Karpas-422 (cell line): ENCODE measurements at regions not wholly inside any gene's neighbourhood (a gene's known extent, or its start where the extent isn't known, plus 50 kb on each side); places are given as distances from the start of the nearest gene placed in this dataset.

Source experiments
- DNase-seq: peaks from one replicate; pipeline ENCODE4 v3.0.0-alpha.2; 2015
- H2AFZ ChIP-seq: fragments of 200-600 bp; sonication (generic); 2 replicates; pipeline ENCODE4 v1.6.1; 2014; ENCODE audit warnings: antibody characterized with exemption, low read length, mixed read lengths
- H3K27ac ChIP-seq: fragments of 200-600 bp; sonication (generic); 2 replicates; pipeline ENCODE4 v1.5.1; 2014; ENCODE audit warnings: mild to moderate bottlenecking, low read length, moderate library complexity
- H3K27me3 ChIP-seq: fragments of 200-600 bp; sonication (generic); 2 replicates; pipeline ENCODE4 v1.6.1; 2014; ENCODE audit warnings: low read length, mixed read lengths
- H3K36me3 ChIP-seq: fragments of 200-600 bp; sonication (generic); 2 replicates; pipeline ENCODE4 v1.6.1; 2014; ENCODE audit warnings: low read length, mixed read lengths; ENCODE audit not compliant: insufficient read depth
- H3K4me1 ChIP-seq: fragments of 200-600 bp; sonication (generic); 2 replicates; pipeline ENCODE4 v1.6.1; 2014; ENCODE audit warnings: mild to moderate bottlenecking, low read length, mixed read lengths
- H3K4me2 ChIP-seq: fragments of 200-600 bp; sonication (generic); 2 replicates; pipeline ENCODE4 v1.6.1; 2014; ENCODE audit warnings: low read length, low read depth, mild to moderate bottlenecking; ENCODE audit not compliant: poor library complexity, severe bottlenecking
- H3K4me3 ChIP-seq: fragments of 200-600 bp; sonication (generic); 2 replicates; pipeline ENCODE4 v1.5.1; 2014; ENCODE audit warnings: mild to moderate bottlenecking, antibody characterized with exemption, low read length, mixed read lengths
- H3K79me2 ChIP-seq: fragments of 200-600 bp; sonication (generic); 2 replicates; pipeline ENCODE4 v1.6.1; 2014; ENCODE audit warnings: mild to moderate bottlenecking, low read length, mixed read lengths
- H3K9ac ChIP-seq: fragments of 200-600 bp; sonication (generic); 2 replicates; pipeline ENCODE4 v1.6.0; 2014; ENCODE audit warnings: low read length
- H3K9me2 ChIP-seq: fragments of 200-600 bp; sonication (generic), shearing (Covaris generic); replicated peaks from 2 replicates; pipeline ENCODE4 v1.6.0; 2014; ENCODE audit warnings: mild to moderate bottlenecking, low read length, moderate library complexity; ENCODE audit not compliant: insufficient read depth
- H3K9me3 ChIP-seq: fragments of 300-700, 200-600 bp; sonication (generic); 2 replicates; pipeline ENCODE4 v1.6.1; 2014; ENCODE audit warnings: low read length, mixed read lengths
- H4K20me1 ChIP-seq: fragments of 200-600 bp; sonication (generic); 2 replicates; pipeline ENCODE4 v1.6.1; 2014; ENCODE audit warnings: mild to moderate bottlenecking, antibody characterized with exemption, low read length, low read depth; ENCODE audit not compliant: insufficient read depth

DNA sequence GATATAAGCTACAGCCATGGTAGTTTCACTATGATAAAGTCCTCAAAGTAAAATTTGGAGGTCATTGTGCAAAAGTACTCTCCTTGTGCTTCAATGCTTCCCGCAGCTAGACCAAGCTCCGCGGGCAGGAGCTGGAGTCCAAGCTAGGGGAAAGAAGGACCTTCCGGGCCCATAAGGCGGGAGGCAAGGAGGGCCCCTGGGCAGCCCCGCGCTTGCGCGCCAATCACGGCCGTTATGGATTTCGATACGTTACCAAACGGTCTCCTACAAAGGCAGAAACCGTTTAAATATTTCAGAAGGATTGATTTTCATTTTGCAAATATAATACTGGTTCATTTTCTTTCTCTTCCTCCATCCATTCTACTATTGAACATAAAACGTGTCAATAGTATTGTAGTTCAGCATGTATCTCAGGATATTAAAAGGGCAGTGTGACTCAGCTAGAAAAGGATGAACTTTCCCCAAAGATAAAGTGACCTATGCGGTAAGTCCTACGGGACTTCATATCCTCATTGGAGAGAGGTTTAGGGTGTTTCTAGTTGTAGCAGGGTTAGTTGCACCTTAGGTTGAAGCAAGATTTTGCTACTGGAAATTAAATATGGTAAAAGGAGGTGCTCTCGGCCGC, 128.0 kb downstream of the KIF20B start:
- H3K27me3 ChIP-seq = no peaks in the 10 kb centered on the region
- no peaks in the 10 kb centered on the region for H3K4me1 ChIP-seq
- no peak for DNase-seq
- no peak overlapping the region for H3K9ac ChIP-seq
- H3K9me2 ChIP-seq = no peaks in the 10 kb centered on the region
- no peaks in the 10 kb centered on the region for H4K20me1 ChIP-seq
- H3K9me3 ChIP-seq = no peaks in the 10 kb centered on the region
- H3K4me2 ChIP-seq = no peak overlapping the region
- H2AFZ ChIP-seq = no peak overlapping the region
- no peaks in the 10 kb centered on the region for H3K79me2 ChIP-seq
- no peaks in the 10 kb centered on the region for H3K36me3 ChIP-seq
- H3K4me3 ChIP-seq = no peak overlapping the region
- no peak overlapping the region for H3K27ac ChIP-seq

DNA sequence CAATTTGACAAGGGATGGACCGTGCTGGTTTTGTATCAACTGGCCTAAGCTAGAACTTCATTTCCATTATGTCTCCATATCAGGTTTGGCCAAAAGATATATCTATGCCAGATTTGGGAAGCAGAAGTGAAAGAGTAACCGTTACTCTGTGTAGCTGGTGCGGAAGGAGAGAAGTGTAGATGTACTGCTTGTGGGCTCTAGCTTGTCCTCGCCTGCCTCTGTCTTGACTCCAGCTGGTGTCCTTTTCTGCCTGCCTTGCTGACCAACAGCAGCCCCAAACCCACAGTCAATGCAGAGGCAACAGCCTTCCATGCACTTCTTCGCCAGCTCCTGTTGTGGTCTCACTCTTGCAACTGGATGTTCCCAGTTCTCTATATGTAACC, 128.5 kb downstream of the KIF20B start:
- no peak overlapping the region for H3K4me2 ChIP-seq
- no peak overlapping the region for H3K9ac ChIP-seq
- no peaks in the 10 kb centered on the region for H3K4me1 ChIP-seq
- no peaks in the 10 kb centered on the region for H3K36me3 ChIP-seq
- no peak overlapping the region for H3K4me3 ChIP-seq
- no peak for DNase-seq
- H3K27me3 ChIP-seq = no peaks in the 10 kb centered on the region
- H4K20me1 ChIP-seq = no peaks in the 10 kb centered on the region
- H3K9me3 ChIP-seq = no peaks in the 10 kb centered on the region
- H2AFZ ChIP-seq = no peak overlapping the region
- no peak overlapping the region for H3K27ac ChIP-seq
- no peaks in the 10 kb centered on the region for H3K9me2 ChIP-seq
- no peaks in the 10 kb centered on the region for H3K79me2 ChIP-seq

DNA sequence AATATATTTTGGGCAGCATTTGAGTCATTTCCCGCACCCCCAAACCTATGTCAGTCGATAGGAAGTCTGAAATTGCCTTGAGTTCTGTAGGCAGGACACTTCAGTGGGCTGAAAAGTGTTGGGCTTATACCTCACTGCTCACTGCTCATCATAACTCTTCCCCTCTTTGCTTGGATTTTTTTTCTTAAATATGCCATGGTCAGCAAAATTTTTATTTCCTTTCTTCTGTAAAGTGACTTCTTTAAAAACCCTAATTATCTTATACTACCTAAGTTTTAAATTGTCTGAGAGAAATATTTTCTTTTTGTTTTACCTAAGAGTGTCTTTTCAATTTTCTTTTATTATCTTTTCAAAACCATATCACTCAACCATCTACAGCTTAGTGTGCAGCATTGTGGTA, 129.2 kb downstream of the KIF20B start:
- Histone ChIP-seq H4K20me1 (no peaks in the 10 kb centered on the region), H3K27ac (no peak overlapping the region), H2AFZ (no peak overlapping the region), H3K9ac (no peak overlapping the region), H3K4me2 (no peak overlapping the region), H3K4me1 (no peaks in the 10 kb centered on the region), H3K4me3 (no peak overlapping the region), H3K79me2 (no peaks in the 10 kb centered on the region), H3K9me3 (no peaks in the 10 kb centered on the region), H3K27me3 (no peaks in the 10 kb centered on the region), H3K36me3 (no peaks in the 10 kb centered on the region), H3K9me2 (no peaks in the 10 kb centered on the region)
- no peak for DNase-seq

DNA sequence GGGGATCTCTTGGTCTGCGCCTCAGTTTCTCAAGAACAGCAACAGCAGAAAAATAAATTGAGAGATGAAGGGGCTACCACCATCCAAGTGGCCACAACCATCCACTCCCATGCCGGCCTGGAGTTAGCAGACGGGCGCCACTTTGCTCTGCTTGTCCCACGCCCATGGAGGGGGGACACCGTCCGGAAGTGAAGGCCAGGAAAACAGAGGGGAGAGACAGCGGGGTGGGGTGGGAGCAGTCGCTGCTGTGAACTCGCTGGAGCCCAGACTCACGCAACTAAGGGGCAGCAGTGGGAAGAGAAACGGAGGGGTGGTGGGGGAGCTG, 135.4 kb downstream of the KIF20B start:
- Histone ChIP-seq H3K79me2 (no peaks in the 10 kb centered on the region), H3K4me2 (no peak overlapping the region), H3K9ac (no peak overlapping the region), H3K9me2 (no peaks in the 10 kb centered on the region), H3K27me3 (no peaks in the 10 kb centered on the region), H3K27ac (no peak overlapping the region), H3K9me3 (no peaks in the 10 kb centered on the region), H3K36me3 (no peaks in the 10 kb centered on the region), H3K4me3 (no peak overlapping the region), H4K20me1 (no peaks in the 10 kb centered on the region), H3K4me1 (no peaks in the 10 kb centered on the region), H2AFZ (no peak overlapping the region)
- DNase-seq = no peak

DNA sequence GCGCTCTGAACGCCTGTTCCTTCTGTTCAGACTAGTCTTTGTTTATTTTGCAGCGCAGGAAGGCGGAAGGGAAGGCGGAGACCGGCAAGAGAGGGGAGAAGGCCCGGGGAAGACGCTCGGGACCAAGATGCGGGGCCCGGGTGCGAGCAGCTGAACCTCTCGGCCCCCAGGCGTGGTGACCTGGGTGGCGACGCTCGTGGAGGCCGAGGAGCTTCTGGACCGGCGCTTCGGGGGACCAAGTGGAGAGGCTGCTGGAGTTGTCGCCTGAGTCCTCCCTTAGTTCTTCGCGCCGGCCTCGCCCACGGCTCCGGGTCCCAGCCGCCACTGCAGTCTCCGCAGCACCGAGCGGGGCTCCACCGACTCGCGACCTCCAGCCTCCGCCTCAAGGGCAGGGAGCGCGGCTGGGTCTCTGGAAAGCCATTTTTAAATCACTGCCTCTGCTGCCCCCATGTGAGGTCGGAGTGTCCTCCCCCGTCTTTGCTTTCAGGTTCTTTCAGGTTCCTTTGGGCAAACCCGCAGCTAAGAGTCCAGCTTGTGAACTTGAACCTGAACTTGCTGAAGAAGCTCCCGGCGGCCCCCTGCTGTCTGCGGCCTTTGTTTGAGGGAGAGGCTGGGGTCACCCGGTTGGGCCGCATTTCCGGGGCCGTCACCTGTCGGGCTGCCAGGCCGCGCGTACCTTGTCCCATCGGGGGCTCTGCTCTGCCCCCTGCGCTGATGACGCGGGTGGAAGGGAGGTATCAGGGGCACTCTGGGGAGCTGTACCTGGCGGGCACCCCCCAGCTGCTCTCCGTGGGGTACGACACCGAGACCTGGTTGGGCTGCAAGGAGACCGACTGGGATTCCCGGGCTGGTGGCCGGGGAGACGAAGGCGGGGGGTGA, 136.0 kb downstream of the KIF20B start:
- no peaks in the 10 kb centered on the region for H3K4me1 ChIP-seq
- H2AFZ ChIP-seq = no peak overlapping the region
- H3K9me3 ChIP-seq = no peaks in the 10 kb centered on the region
- H4K20me1 ChIP-seq = no peaks in the 10 kb centered on the region
- no peaks in the 10 kb centered on the region for H3K27me3 ChIP-seq
- H3K9me2 ChIP-seq = no peaks in the 10 kb centered on the region
- H3K4me2 ChIP-seq = no peak overlapping the region
- DNase-seq = no peak
- no peak overlapping the region for H3K27ac ChIP-seq
- no peaks in the 10 kb centered on the region for H3K79me2 ChIP-seq
- H3K9ac ChIP-seq = no peak overlapping the region
- no peak overlapping the region for H3K4me3 ChIP-seq
- no peaks in the 10 kb centered on the region for H3K36me3 ChIP-seq

DNA sequence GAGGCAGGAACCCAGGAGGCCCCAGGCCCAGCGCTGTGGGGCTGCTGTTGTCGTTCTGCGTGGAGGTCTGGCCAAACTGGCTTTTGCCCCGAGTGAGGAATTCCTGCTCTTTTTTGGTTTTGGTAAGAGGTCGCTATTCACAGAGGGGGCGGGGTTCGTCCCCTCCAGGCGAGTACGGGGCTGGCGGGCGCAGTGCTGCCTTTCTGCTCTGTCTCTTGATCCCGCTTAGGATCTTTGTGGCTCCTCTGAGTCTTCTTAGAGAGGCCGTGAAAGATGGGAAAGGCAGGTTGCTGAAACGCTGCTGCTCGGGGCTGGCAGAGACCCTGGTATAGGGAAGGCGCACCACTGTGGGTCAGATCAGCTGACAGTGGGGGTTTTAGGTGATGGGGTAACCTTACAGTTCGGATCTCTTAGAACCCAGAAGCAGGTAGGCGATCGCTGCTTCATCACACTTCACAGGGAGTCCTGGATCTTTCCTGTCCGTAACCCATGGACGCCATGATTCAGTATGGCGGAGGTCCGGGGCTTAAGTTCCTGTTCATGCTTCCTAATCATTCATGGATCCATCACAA, 136.7 kb downstream of the KIF20B start:
- H3K27me3 ChIP-seq = no peaks in the 10 kb centered on the region
- no peak overlapping the region for H3K9ac ChIP-seq
- no peaks in the 10 kb centered on the region for H3K36me3 ChIP-seq
- H3K4me1 ChIP-seq = no peaks in the 10 kb centered on the region
- H3K79me2 ChIP-seq = no peaks in the 10 kb centered on the region
- H4K20me1 ChIP-seq = no peaks in the 10 kb centered on the region
- no peak overlapping the region for H3K27ac ChIP-seq
- H3K4me3 ChIP-seq = no peak overlapping the region
- H3K4me2 ChIP-seq = no peak overlapping the region
- no peak for DNase-seq
- H2AFZ ChIP-seq = no peak overlapping the region
- no peaks in the 10 kb centered on the region for H3K9me2 ChIP-seq
- no peaks in the 10 kb centered on the region for H3K9me3 ChIP-seq

DNA sequence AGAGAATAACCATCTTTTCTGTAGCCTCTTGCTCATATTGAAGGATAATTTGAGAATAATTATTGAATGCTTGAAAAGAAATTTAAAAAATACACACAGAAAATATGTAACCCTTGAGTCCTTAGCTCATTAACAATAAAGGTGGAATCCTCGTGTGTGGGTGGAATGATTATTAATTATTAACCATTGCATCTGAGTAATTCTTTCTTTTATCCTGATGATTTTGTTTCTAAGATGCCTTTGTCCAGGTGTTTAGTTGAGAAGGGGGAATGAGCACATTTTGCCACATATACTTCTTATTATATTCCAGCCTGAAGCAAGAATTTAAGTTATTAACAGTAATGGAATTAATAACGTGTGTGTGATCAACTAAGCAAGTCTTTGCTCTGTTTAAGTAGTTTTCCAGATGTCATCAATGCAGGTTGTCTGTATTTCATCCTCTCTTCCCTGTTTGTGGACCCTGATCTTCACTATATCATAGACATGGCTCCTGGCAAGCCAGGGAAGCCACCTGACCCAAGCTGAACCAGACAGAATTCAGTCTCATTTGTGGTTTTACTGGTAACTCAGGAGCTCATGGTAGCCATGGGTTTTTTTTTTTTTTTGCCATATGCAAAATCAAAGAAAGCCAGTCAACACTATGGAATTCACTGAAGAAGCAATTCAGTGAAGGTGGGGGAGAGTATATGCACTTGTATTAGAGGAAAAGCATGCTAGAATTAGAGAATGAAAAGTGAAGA, 144.3 kb downstream of the KIF20B start:
- no peaks in the 10 kb centered on the region for H3K9me2 ChIP-seq
- H3K4me1 ChIP-seq = no peaks in the 10 kb centered on the region
- no peak overlapping the region for H3K4me3 ChIP-seq
- no peaks in the 10 kb centered on the region for H3K27me3 ChIP-seq
- DNase-seq = no peak
- no peaks in the 10 kb centered on the region for H3K36me3 ChIP-seq
- H4K20me1 ChIP-seq = no peaks in the 10 kb centered on the region
- no peak overlapping the region for H2AFZ ChIP-seq
- H3K9me3 ChIP-seq = no peaks in the 10 kb centered on the region
- H3K9ac ChIP-seq = no peak overlapping the region
- H3K27ac ChIP-seq = no peak overlapping the region
- no peaks in the 10 kb centered on the region for H3K79me2 ChIP-seq
- no peak overlapping the region for H3K4me2 ChIP-seq

DNA sequence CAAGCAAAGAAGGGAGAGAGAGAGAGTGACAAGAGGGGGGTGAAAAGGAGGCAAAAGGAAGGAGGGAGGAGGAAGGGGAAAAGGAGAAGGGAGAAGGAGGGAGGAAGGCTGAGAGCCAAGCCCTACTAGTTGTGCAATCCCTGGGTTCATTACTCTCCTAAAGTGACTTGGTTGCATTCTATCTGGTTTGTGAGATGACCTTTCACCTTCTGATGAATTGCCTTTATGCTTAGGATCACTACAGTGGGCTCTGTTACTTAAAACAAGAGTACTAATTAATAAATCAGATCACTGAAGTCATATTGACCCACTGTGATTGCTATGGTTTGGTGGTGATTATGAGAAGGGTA, 144.9 kb downstream of the KIF20B start:
- H3K4me2 ChIP-seq = no peak overlapping the region
- no peak overlapping the region for H2AFZ ChIP-seq
- H3K9ac ChIP-seq = no peak overlapping the region
- H3K4me3 ChIP-seq = no peak overlapping the region
- no peaks in the 10 kb centered on the region for H3K36me3 ChIP-seq
- H3K4me1 ChIP-seq = no peaks in the 10 kb centered on the region
- no peak for DNase-seq
- no peak overlapping the region for H3K27ac ChIP-seq
- no peaks in the 10 kb centered on the region for H3K79me2 ChIP-seq
- no peaks in the 10 kb centered on the region for H3K27me3 ChIP-seq
- no peaks in the 10 kb centered on the region for H3K9me2 ChIP-seq
- H4K20me1 ChIP-seq = no peaks in the 10 kb centered on the region
- H3K9me3 ChIP-seq = no peaks in the 10 kb centered on the region
